A673 (cell line): ENCODE measurements at regions not wholly inside any gene's neighbourhood (a gene's known extent, or its start where the extent isn't known, plus 50 kb on each side); places are given as distances from the start of the nearest gene placed in this dataset.

Experiments
- CTCF ChIP-seq: fragments of 300-800, 200-600 bp; sonication (generic); conservative IDR thresholded peaks from 2 replicates; pipeline ENCODE4 v1.5.1; 2017; ENCODE audit warnings: low read depth, mild to moderate bottlenecking, antibody characterized with exemption, low read length, moderate library complexity, mixed read lengths
- EZH2 ChIP-seq: fragments of 200-600 bp; sonication (generic); IDR thresholded peaks from 2 replicates; pipeline ENCODE4 v1.6.1; 2017; ENCODE audit warnings: borderline replicate concordance, low read depth, mild to moderate bottlenecking, mixed read lengths, antibody characterized with exemption, low read length; ENCODE audit not compliant: poor library complexity, severe bottlenecking

- no peak for TF ChIP-seq CTCF
- no peak for TF ChIP-seq EZH2
These were observed 263.9 kb downstream of the TOX3 start for GRCh38 chr16:52283018-52283417.
